Colonic mucosa (tissue), 4 donors: ENCODE measurements at regions not wholly inside any gene's neighbourhood (a gene's known extent, or its start where the extent isn't known, plus 50 kb on each side); places are given as distances from the start of the nearest gene placed in this dataset.
"Not testable (repeated sequence)": the region's sequence is repeated elsewhere in the genome, so short reads cannot be mapped to it uniquely, and the experiment has no call there.

Source experiments
- DNase-seq: peaks from one replicate; pipeline ENCODE4 v3.0.0-alpha.2; 2020
- H3K27ac ChIP-seq: fragments of 200-600 bp; one replicate; pipeline ENCODE4 v1.8.0; 2021
- H3K27me3 ChIP-seq: fragments of 200-600 bp; one replicate; pipeline ENCODE4 v1.8.0; 2021
- H3K36me3 ChIP-seq: fragments of 200-600 bp; one replicate; pipeline ENCODE4 v1.8.0; 2021
- H3K4me1 ChIP-seq: fragments of 200-600 bp; one replicate; pipeline ENCODE4 v1.8.0; 2021; ENCODE audit warnings: mild to moderate bottlenecking
- H3K4me3 ChIP-seq: fragments of 200-600 bp; one replicate; pipeline ENCODE4 v1.8.0; 2021
- H3K9ac ChIP-seq, 2 donors: one replicate each; pipeline ENCODE4 v1.7.0; 2013; ENCODE audit warnings: control low read depth in 2 of 2, low read depth in 2 of 2, low read length in 2 of 2
- H3K9me3 ChIP-seq: fragments of 200-600 bp; one replicate; pipeline ENCODE4 v1.8.0; 2021
- CTCF ChIP-seq: fragments of 200-600 bp; IDR thresholded peaks from one replicate; pipeline ENCODE4 v1.8.0; 2022; ENCODE audit warnings: antibody characterized with exemption, mild to moderate bottlenecking
- intact Hi-C: fragments of 100-400 bp; cut with DNase I; formaldehyde crosslinking; loops from one replicate; pipeline ENCODE4 v1.14.1; 2022
- donor health status: healthy.
- donor health status: DM: no; HTN: no; CAD: no.
- donor health status: DM: no; HTN: no; CAD: no.

- no peaks in the 10 kb centered on the region for H3K4me1 ChIP-seq
- no peaks in the 10 kb centered on the region for H3K36me3 ChIP-seq
- no peaks in the 10 kb centered on the region for H3K27me3 ChIP-seq
- H3K9ac ChIP-seq, result no peak overlapping the region
- DNase-seq, result no peak
- H3K9me3 ChIP-seq, result no peaks in the 10 kb centered on the region
- intact Hi-C loops, result no loop called here
- H3K4me3 ChIP-seq, result no peak overlapping the region
- TF ChIP-seq CTCF, result no peak
- no peak overlapping the region for H3K27ac ChIP-seq
Observed at GRCh38 chr7:85805249-85805648, 618.4 kb upstream of the SEMA3D start.

- H3K27ac ChIP-seq, result no peak overlapping the region
- no peak overlapping the region for H3K4me3 ChIP-seq
- no peak for DNase-seq
- no peaks in the 10 kb centered on the region for H3K9me3 ChIP-seq
- no peaks in the 10 kb centered on the region for H3K4me1 ChIP-seq
- intact Hi-C loops, result no loop called here
- H3K36me3 ChIP-seq, result no peaks in the 10 kb centered on the region
- no peaks in the 10 kb centered on the region for H3K27me3 ChIP-seq
- H3K9ac ChIP-seq, result no peak overlapping the region
- no peak for TF ChIP-seq CTCF
Observed at GRCh38 chr7:85802211-85802610, 615.4 kb upstream of the SEMA3D start.

- intact Hi-C loops, result no loop called here
- Histone ChIP-seq H3K4me3 (no peak overlapping the region), H3K27ac (no peak overlapping the region), H3K36me3 (no peaks in the 10 kb centered on the region), H3K4me1 (no peaks in the 10 kb centered on the region), H3K9ac (no peak overlapping the region), H3K27me3 (no peaks in the 10 kb centered on the region), H3K9me3 (no peaks in the 10 kb centered on the region)
- DNase-seq, result no peak
- no peak for TF ChIP-seq CTCF
Observed at GRCh38 chr7:85796956-85797355, 610.1 kb upstream of the SEMA3D start.

- intact Hi-C loops, H3K27ac ChIP-seq, H3K27me3 ChIP-seq, DNase-seq, H3K9me3 ChIP-seq, H3K36me3 ChIP-seq, H3K9ac ChIP-seq, H3K4me3 ChIP-seq, H3K4me1 ChIP-seq: not testable (repeated sequence)
Observed at GRCh38 chr7:85791098-85791497, 604.2 kb upstream of the SEMA3D start.

GRCh38 chr7:85781606-85782005 lies 594.8 kb upstream of the SEMA3D start:
- no peak for TF ChIP-seq CTCF
- Histone ChIP-seq H3K9ac (no peak overlapping the region), H3K9me3 (no peaks in the 10 kb centered on the region), H3K36me3 (no peaks in the 10 kb centered on the region), H3K27me3 (no peaks in the 10 kb centered on the region), H3K27ac (no peak overlapping the region), H3K4me1 (no peaks in the 10 kb centered on the region), H3K4me3 (no peak overlapping the region)
- intact Hi-C loops, result no loop called here
- no peak for DNase-seq

GRCh38 chr7:85776691-85777345 lies 590.0 kb upstream of the SEMA3D start:
- no peaks in the 10 kb centered on the region for H3K36me3 ChIP-seq
- no peak overlapping the region for H3K9ac ChIP-seq
- no peak overlapping the region for H3K4me3 ChIP-seq
- intact Hi-C loops, result no loop called here
- no peak for DNase-seq
- H3K9me3 ChIP-seq, result no peaks in the 10 kb centered on the region
- H3K27me3 ChIP-seq, result no peaks in the 10 kb centered on the region
- TF ChIP-seq CTCF, result no peak
- no peaks in the 10 kb centered on the region for H3K4me1 ChIP-seq
- H3K27ac ChIP-seq, result no peak overlapping the region
